Astrocyte (in vitro differentiated cells and primary cell): ENCODE measurements at regions not wholly inside any gene's neighbourhood (a gene's known extent, or its start where the extent isn't known, plus 50 kb on each side); places are given as distances from the start of the nearest gene placed in this dataset.

Experiments
- CTCF ChIP-seq: IDR thresholded peaks from 2 replicates; pipeline ENCODE4 v1.5.1; 2011; ENCODE audit warnings: low read depth, mild to moderate bottlenecking, inconsistent platforms, low read length, moderate library complexity; ENCODE audit not compliant: insufficient read depth
- EZH2 ChIP-seq: IDR thresholded peaks from 2 replicates; pipeline ENCODE4 v1.6.1; 2012; ENCODE audit warnings: mild to moderate bottlenecking, low read length, inconsistent platforms; ENCODE audit not compliant: insufficient read depth

DNA sequence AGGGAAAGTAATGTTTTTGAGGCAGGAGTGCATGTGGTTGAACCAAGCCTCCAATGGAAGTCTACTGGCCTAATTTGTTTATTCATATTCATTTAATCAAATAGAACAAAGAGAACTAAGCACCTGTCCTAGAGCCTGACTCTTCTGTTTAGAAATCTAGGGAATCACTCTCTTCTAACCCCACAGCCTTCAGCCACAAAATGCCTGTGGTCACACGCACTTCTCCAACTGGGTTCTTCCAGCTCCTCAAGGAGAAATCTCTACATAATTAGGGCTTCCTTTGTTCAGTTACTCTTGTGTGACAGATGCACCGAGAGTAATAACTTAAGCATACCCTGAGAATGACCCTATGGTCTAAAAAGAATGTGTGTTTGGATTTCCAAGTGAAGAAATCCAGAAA, 133.7 kb upstream of the NAMPT start:
- TF ChIP-seq CTCF (no peak), EZH2 (no peak)
